NCI-H187 (cell line): ENCODE measurements at regions not wholly inside any gene's neighbourhood (a gene's known extent, or its start where the extent isn't known, plus 50 kb on each side); places are given as distances from the start of the nearest gene placed in this dataset.
"Not testable (repeated sequence)": the region's sequence is repeated elsewhere in the genome, so short reads cannot be mapped to it uniquely, and the experiment has no call there.

Experiments used
- DNase-seq, 2 experiments: peaks; one replicate each; lab custom pipeline; 2025; lab: John Stamatoyannopoulos, UW

DNA sequence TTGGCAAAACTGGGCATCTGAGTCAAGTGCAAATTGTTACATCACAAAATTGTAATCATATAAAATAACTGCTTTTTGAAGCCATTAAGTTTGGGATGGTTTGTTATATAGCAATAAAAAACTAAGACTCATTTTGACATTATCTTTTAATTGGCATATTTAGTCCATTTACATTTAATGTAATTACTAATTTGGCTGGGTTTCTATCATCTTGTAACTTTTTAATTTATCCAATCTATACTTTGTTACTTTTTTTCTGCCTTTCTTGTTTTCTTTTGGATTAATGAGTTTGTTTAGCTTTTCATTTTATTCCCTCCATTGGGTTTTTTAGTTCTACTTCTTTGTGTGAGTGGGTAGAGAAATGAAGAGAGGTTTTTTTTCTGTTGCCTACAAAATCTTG, 76.3 kb downstream of the DRAM2 start:
- no peak for DNase-seq

GRCh38 chr1:111062624-111063023, 77.3 kb downstream of the DRAM2 start:
- no peak for DNase-seq

GRCh38 chr1:111062081-111062480, 77.8 kb downstream of the DRAM2 start:
- DNase-seq = no peak

DNA sequence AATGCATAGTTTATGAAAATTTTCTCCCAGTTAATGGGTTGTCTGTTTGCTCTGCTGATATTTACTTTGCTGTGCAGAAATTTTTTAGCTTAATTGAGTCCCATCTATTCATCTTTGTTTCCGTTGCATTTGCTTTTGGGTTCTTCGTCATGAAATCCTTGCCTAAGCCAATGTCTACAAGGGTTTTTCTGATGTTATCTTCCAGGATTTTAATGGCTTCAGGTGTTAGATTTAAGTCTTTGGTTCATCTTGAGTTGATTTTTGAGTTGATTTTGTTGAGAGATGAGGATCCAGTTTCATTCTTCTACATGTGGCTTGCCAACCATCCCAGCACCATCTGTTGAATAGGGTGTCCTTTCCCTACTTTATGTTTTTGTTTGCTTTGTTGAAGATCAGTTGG, 85.2 kb downstream of the DRAM2 start:
- no peak for DNase-seq

- no peak for DNase-seq
These were observed 87.6 kb downstream of the DRAM2 start for GRCh38 chr1:111052246-111052645.

DNA sequence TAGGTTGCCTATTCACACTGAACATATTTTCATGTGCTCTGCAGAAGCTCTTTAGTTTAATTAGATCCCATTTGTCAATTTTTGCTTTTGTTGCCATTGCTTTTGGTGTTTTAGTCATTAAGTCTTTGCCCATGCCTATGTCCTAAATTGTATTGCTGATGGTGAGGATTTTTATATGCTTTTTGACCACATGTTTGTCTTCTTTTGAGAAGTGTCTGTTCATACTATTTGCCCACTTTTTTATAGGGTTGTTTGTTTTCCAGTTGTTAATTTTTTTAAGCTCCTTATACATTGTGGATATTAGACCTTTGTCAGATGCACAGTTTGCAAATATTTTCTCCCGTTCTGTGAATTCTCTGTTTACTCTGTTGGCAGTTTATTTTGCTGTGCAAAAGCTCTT, 84.5 kb upstream of the LRIF1 start:
- DNase-seq = not testable (repeated sequence)

GRCh38 chr1:111045033-111045722, 81.5 kb upstream of the LRIF1 start:
- no peak for DNase-seq

- peak; percentile 0 to 5 for DNase-seq
These were observed 68.7 kb upstream of the LRIF1 start for GRCh38 chr1:111032295-111032897.

GRCh38 chr1:111030590-111030989, 66.9 kb upstream of the LRIF1 start:
- peak; percentile 1 to 6 for DNase-seq

- DNase-seq = no peak
These were observed 61.4 kb upstream of the LRIF1 start for GRCh38 chr1:111025109-111025508.

GRCh38 chr1:111015222-111015621, 51.5 kb upstream of the LRIF1 start:
- no peak for DNase-seq
